Vagina (tissue), 2 donors: ENCODE measurements at regions not wholly inside any gene's neighbourhood (a gene's known extent, or its start where the extent isn't known, plus 50 kb on each side); places are given as distances from the start of the nearest gene placed in this dataset.

Experiments
- POLR2AphosphoS5 ChIP-seq, 2 donors: sonication (generic); formaldehyde crosslinking; IDR thresholded peaks; one replicate each; pipeline ENCODE4 v1.9.0; 2017; ENCODE audit warnings: antibody characterized with exemption in 2 of 2, mild to moderate bottlenecking in 2 of 2, low read depth in 1 of 2; ENCODE audit not compliant: insufficient read depth in 1 of 2
- TF ChIP-seq, protein P1 (sequence below), 3 experiments: fragments of 450-650 bp in 2 of 3; fragments of 200-600 bp in 1 of 3; sonication (generic) in 1 of 3; IDR thresholded peaks; one replicate each; pipeline ENCODE4 v1.5.1; 2017 to 2019; ENCODE audit warnings: antibody characterized with exemption in 3 of 3, mild to moderate bottlenecking in 2 of 3, moderate library complexity in 2 of 3

GRCh38 chr5:22926574-22926973 lies 73.4 kb upstream of the CDH12 start:
- TF ChIP-seq, protein P1, sequence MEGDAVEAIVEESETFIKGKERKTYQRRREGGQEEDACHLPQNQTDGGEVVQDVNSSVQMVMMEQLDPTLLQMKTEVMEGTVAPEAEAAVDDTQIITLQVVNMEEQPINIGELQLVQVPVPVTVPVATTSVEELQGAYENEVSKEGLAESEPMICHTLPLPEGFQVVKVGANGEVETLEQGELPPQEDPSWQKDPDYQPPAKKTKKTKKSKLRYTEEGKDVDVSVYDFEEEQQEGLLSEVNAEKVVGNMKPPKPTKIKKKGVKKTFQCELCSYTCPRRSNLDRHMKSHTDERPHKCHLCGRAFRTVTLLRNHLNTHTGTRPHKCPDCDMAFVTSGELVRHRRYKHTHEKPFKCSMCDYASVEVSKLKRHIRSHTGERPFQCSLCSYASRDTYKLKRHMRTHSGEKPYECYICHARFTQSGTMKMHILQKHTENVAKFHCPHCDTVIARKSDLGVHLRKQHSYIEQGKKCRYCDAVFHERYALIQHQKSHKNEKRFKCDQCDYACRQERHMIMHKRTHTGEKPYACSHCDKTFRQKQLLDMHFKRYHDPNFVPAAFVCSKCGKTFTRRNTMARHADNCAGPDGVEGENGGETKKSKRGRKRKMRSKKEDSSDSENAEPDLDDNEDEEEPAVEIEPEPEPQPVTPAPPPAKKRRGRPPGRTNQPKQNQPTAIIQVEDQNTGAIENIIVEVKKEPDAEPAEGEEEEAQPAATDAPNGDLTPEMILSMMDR (IDR thresholded peaks at IDR 0.05) = no peak
- TF ChIP-seq POLR2AphosphoS5 (IDR thresholded peaks at IDR 0.05; ENCODE audit: insufficient read depth in 1 of 2, low read depth in 1 of 2) = no peak
